Right lung (tissue), 2 donors: ENCODE measurements at regions not wholly inside any gene's neighbourhood (a gene's known extent, or its start where the extent isn't known, plus 50 kb on each side); places are given as distances from the start of the nearest gene placed in this dataset.
"Not testable (repeated sequence)": the region's sequence is repeated elsewhere in the genome, so short reads cannot be mapped to it uniquely, and the experiment has no call there.

ENCODE experiments used
- DNase-seq, 2 donors: peaks; one replicate each; pipeline ENCODE4 v3.0.0-alpha.2; 2013

DNA sequence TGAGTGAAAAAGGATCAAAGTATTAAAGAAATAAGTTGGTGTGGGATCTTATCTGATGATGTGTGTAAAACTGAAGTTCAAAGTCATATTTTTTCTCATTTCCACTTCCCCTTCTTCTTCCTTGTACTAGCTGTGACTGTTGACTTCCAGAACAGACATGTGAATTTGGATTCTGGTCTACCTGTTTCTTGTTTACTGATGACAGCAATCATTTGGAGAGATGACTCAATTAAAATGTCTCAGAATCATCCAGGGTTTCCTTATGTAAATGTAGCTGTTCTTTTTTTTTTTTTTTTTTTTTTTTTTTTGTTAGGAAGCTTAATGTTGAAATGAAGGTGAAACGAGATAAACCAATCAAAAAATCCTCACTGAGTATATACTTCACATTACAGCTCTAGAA lies 819.9 kb upstream of the PIK3C3 start:
- DNase-seq: no peak

DNA sequence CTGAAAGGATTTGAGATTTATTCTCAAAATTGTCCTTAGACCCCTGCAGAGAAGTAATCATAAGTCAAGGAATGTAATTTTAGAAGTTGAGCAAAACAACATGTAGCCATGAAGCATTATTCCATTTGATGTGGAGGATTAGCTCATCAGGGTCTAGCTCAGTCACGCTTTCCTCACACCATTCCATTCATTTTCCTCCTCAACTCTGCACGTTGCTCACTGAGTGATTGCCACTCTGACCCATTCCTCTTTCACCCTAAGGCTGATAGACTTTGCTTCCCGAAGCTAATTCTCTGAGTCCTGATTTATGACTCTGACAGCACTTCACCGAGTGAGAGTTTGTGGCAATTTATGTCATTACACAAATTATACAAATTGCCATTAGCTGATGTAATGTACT lies 820.6 kb upstream of the PIK3C3 start:
- no peak for DNase-seq

DNA sequence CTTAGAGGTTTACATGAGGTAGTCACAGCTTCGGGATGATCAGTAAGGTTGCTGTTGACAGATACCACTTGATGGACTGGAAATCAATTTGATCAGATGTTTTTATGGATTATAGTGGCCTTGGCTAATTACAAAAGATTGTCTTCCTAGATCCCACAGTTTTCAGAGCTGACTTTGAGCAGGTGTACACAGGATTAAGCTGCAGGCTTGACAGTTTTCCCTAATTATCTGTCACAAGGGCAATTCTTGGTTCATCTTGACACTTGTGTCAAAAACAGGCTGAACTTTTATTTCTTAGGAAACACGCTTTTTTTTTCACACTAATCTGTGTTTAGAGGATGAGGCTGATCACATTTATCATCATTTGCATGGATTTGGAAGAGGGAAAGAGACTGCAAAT lies 824.0 kb upstream of the PIK3C3 start:
- no peak for DNase-seq

DNA sequence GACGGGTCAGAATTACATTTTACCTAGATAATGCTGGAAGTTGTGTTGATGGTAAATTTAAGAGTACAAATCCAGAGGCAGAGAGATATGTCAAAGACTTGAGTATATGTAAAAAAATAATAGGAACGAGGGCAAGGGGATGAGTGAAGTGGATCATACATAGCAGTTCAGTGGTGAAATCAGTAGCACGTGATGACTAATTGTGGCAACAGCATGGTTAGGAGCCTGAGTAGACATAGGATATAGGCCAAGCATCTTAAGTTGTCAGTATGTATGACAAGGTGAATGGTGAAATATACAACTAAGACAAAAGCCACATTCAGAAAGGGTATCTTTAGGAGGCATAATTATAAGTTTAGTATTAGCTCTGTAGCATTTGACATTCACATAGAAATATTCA lies 826.5 kb upstream of the PIK3C3 start:
- no peak for DNase-seq

DNA sequence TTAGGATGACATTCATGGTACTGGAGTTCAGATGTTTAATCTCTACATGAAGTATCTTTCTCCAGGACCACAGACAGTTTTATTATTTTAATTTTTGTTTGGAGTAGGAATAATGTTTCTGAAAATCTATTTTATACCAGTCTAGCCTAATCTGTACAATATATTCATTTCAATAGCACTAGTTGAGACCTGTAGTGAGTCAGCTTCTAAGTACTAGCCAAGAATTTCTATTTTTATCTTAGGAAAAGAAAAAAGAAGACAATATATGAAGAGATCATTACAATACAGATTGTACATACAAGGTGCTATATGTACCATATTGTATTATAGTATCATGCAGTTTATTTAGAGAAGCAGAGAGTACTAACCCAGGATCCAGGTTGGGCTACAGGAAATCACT lies 826.9 kb upstream of the PIK3C3 start:
- no peak for DNase-seq

DNA sequence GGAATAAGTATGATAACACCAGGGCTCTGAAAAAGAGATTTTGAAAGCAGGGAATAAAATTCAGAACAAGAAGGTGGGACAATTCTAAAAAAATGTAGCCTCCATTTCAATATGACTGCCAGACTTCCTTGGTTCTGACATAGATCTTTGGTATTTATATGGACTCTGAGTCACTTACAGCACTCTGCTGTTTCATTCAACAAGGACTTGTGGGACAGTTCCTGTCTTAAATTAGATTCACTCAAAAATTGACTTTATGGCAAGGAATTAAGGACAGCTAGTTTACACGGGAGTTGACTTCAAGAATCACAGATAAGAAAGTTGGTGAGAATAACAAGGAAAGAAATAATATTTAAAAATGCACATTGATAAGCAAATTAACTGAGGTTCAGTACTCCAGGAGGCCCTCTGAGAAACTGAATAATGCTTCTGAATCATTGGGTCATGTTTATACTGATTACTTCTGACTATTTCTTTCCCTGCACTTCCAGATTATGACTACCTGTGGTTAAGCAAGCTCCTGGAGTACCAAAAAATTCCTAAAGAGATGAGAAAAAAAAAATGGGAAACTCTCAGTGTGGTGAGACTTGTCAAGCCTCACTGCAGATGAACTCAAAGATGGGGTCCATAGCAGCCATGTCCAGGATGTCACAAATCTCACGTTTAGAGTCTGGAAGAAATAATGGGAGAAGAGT lies 828.3 kb upstream of the PIK3C3 start:
- no peak for DNase-seq

DNA sequence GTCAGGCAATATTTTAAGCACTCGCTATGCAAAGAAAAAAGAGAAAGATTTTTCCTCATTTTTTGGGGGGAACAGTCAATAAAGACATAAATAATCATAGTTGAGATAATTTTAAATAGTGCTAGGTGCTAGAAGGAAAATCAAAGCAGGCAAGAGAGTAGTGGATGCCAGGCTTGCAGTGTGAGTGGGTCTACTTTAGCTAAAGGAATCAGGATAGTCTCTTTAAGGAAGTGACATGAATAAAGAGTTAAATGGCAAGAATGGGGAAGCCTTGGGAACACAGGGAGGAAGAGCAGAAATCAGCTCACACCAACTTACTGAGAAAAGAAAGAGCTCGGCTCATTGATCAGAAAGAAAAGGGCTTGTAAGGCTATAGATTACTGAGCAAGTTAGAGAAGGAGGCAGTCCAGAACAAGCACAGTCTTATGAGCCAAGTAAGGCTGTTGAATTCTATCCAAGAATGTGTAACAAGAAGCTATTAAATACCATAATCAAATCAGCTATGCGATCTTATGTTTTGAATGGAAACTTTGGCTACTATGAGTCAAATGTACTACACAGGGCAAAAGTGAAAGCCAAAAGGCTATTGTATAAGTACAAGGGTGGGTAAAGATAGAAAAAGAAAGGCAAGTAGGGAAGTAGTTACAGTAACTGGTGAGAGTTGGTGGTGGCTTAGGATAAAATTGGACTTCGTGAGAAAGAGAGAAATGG lies 833.8 kb upstream of the PIK3C3 start:
- DNase-seq: no peak

DNA sequence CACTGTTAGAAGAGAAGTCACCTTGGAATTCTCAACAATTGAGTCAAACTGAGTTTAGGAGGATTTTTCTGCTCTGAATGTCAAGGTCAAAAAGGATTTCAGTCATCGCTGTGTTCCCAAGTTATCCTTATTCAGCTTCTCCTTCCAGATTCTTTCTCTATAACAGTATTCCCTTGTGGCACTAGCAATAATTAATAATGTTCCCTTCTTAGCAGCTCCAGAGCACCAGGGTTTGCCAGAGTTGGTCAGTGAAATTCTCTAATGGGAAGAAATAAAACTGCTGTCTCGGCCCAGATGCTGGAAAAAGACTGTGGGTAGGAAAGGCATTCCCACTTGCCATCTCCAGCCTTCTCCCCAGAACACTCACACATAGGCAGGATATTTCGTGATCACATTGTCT lies 836.0 kb upstream of the PIK3C3 start:
- no peak for DNase-seq

DNA sequence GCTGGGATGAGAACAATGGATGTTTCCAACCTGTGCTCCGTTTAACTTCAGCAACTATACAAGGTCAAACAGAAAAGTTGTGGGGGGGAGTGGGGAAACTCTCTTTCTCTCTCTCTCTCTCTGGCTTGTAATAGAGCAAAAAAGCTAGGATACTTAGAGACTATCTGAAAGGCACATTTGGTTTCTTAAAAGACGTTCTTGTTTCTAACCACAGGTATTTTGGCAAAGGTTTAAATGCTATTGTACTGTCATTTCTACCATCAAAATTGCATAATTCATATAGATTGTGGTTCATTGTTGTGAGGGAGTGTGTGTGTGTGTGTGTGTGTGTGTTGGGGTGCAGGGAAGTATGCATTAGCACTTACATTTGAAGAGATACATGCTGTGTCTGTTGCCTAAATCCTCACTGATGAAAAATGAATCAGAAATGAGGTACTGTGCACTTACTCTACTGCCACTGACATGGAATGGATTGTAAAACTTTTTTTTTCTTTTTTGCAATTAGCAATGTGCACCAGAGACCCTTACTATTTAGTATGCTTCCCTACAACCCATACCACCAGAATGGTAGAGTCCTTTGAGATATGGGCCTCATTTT lies 841.0 kb upstream of the PIK3C3 start:
- no peak for DNase-seq

DNA sequence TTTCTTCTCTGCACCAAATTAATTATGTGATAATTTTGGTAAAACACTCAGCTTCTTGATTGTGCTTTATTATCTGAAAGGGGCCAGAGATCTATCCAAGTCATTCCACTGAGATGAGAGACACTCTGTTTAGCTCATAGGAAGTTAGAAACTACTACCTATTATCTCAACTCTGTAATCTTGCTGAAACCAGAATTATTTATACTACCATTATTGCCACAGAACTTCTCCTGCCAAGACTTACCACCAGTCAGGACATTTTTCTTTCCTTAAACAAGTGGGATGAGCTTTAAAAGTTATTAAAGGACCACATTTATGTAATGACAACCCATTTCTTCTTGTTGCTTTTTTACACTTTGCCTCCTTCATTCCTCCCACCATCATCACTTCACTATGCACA lies 855.6 kb upstream of the PIK3C3 start:
- no peak for DNase-seq

DNA sequence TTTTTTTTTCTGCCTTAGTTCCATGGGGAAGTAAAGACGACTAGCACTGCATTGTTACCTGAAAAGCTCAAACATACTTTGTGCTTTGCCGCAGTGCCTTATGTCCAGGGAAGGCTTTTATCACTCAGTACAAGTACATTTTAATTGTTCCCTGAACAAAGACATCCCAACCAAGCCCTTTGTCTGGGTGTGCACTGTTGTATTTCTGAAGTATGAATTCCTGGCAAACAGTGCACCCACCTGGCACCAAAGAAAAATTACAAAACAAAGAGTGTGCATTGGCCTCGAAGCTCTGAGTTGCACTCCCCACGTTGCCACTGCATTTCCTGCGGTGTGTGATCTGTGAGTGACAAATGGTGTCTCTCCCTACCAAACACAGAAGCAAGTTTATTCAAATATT lies 858.5 kb upstream of the PIK3C3 start:
- no peak for DNase-seq

DNA sequence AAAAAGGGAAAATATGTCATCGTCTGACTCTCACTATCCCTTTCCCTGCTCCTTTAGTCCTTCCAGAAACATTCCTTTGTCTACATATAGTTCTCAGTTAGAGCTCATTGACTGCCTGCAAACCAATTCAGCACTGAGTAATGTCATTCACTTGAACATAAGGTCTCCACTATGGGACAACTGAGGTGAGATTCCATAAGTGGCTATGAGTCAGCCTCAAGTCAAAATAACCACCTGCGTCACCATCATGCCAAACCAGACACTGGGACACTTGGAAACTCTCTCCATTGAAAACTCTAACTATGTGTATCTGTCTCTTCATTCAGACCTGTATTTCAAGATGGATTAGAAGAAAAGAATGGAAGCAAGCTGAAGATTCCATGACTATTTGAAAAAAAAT lies 878.0 kb upstream of the PIK3C3 start:
- no peak for DNase-seq

DNA sequence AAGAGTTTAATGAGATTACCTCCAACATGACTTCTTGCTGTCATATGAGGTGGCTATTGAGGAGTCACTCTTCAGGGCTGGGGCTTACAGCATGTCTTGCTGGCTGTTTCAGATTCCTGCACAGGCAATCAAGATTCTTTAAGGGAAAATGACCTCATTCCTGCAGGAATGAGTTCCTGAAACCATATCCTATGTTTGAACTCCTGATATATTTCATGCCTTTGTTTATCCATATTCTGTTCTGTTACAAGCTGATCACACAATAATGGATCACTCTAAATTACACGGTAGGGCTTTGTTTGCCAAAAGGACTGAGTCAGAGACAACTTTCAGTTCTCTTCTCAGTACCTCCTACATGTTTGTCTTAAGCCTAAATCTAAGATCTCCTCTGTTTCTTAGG lies 879.8 kb upstream of the PIK3C3 start:
- no peak for DNase-seq

DNA sequence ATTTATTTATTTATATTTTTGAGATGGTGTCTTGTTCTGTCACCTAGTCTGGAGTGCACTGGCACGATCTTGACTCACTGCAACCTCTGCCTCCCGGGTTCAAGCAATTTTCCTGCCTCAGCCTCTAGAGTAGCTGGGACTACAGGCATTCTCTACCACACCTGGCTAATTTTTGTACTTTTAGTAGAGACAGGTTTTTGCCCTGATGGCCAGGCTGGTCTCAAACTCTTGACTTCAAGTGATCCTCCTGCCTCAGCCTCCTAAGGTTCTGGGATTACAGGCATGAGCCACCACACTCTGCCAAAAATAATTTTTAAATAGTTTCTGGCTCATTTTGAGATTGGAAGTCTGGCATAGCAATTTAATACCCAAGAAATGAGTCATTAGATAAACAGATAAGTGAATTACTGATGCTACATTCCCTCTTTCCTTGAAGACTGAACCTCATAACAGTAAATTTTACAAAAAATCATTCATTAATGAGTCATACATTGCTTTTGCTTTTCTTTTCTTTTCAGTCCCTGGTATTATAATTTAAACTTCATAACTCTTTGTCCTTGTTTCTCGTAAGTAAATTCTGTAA lies 881.6 kb upstream of the PIK3C3 start:
- no peak for DNase-seq

DNA sequence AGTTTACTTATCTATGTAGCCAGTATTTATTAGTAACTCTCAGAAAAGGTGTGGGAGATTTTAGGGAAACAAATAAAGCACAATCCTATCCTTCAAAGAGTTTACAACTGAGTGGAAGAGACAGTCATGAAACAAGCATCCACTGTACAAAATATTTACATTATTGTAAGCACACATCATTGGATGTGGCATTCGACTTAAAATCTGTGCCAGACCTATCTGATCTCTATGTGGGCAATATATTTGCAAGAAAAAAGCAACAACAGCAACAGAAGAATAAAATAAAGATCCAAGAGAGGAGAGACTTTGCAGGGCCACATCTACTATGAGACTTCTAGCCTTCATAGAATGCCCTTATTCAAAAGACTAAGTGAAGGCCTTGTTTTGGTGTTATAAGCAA lies 882.1 kb upstream of the PIK3C3 start:
- no peak for DNase-seq

DNA sequence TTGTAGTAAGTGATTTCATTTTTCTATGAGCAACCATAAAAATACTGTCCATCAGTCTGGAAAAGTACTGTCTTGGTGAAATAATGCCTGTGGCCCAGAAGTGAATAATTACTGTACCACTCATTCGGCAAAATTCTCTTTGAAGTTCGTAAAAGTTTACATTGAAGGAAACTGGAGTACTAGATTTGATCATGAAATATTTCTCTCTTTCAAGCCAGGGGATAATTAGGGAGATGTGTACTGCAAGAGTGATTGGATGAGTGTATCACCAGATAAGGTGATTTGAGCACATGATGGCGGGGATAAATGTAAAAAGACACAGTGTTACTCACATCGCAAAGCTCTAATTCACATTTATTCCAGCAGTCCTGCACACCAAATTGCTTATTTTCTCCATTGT lies 883.2 kb upstream of the PIK3C3 start:
- no peak for DNase-seq

DNA sequence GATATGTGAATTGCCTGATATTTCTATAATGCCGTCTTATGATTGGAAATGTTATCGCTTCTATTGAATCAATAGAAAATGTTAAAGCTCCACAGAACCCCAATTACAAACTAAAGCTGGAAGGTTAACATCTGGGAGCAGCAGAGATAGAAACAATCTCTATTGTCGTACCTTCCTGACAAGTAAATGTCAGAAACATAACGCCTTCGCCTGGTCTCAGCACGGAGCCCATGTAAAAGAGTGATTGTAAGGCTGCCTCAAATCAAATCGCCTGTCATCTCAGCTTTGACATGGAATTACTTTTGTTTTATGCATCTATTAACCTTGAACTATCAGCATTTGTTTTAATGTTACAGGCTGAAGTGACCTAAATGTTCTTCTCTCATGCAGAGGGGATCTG lies 885.9 kb upstream of the PIK3C3 start:
- no peak for DNase-seq

DNA sequence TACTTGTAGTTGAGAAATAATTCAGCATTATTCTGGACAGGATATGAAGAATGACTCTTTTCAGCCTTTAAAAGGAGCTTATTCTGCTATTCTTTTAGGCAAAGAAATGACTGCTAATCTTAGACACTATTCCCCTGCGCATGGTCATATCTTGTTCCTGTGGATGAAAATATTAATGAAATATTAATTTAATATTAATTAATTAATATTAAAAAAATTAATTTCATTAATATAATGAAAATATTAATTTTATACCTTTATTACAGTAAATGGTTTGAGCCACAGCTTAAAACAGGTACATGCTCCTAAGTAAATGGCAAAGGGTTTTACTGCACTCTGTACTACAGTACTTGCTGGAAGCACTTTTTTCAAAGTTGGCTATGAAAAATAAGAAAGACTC lies 890.1 kb upstream of the PIK3C3 start:
- DNase-seq: no peak

DNA sequence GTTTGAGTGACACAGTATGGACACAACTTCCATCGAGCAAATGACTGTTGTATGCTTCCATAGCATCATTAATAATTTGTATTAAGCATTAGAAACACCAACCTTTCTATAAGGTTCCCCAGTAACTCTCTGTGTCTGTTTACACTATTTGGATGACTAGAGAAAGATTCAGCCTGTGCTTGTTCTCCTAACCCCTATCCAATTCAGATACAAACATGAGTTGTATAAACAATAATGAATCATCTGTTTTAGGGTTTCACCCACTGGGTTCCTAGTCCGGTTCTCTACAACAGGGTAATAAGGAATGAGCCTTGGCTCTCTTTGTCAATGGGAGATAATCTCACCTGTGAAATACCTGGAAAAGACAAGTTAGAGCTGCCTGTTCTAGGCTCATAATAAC lies 894.1 kb upstream of the PIK3C3 start:
- DNase-seq: no peak

DNA sequence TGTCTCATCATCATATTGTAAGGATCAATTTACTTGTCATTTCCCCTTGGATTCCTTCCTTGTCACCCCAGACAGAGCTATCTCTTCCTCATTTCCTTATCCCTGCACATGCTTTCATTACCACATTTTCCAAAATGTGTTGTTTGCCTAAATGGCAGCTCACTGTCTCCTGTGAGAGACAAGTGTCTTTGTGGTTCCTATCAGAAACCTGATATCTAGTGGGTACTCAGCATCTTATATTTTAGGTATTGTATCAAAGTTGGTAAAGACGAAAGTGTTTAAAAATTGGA lies 896.0 kb upstream of the PIK3C3 start:
- no peak for DNase-seq

DNA sequence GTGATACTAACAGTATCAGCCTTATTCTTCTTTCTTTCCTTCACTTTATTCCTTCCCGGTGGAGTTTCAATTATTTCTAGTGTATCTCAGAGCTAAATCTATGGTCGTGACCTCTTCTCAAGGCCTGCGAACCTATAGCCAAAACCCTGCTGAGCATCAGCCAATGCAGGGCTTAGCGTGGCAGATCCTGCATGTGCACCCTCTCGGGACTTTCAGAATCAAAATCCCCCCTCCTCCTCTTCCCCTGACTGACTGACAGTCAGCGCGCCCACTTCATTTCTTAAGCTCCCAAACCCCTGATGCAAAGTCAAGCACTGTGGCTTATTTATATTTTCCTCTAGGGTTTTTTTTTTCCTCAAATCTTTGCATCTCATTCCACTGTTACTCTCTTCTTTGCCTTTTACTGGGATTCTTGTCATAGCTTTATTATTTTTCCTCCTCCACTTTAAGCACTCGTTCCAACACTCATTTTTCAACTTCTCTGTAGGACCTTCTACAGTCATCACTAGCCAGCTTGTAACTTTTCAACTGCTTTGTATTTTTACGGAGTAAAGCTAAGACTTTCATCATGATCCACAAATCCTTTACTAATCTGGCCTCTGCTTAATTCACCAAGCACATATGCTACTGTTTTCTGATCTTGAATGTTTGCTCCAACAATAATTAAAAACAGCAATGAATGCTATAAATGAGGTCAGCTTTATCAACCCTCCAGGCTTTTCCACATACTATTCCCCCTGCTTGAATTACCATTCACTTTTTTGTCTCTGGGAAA lies 896.5 kb upstream of the PIK3C3 start:
- DNase-seq: no peak

DNA sequence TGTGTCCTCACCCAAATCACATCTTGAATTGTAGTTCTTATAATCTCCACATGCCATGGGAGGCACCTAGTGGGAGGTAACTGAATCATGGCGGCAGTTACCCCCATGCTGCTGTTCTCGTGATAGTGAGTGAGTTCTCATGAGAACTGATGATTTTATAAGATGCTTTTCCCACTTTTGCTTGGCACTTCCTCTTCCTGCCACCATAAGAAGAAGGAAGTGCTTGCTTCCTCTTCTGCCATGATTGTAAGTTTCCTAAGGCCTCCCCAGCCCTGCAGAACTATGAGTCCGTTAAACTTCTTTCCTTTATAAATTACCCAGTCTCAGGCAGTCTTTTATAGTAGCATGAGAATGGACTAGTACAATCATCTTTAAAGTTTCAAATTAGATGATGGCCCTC lies 902.4 kb upstream of the PIK3C3 start:
- no peak for DNase-seq

DNA sequence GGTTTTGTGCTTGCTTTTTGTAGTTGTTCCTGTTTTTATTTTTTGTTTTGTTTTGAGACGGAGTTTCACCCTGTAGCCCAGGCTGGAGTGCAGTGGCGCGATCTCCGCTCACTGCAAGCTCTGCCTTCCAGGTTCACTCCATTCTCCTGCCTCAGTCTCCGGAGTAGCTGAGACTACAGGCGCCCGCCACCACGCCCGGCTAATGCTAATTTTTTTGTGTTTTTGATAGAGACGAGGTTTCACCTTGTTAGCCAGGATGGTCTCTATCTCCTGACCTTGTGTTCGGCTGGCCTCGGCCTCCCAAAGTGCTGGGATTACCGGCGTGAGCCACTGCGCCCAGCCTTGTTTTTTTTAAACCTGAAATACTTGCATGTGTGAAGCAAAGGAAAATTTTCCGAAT lies 908.8 kb upstream of the PIK3C3 start:
- not testable (repeated sequence) for DNase-seq
